HG03060 (cell line): ENCODE measurements at regions not wholly inside any gene's neighbourhood (a gene's known extent, or its start where the extent isn't known, plus 50 kb on each side); places are given as distances from the start of the nearest gene placed in this dataset.
A peak's percentile ranks its signal among the peaks of the same experiment; 100 is the strongest.
"Not testable (repeated sequence)": the region's sequence is repeated elsewhere in the genome, so short reads cannot be mapped to it uniquely, and the experiment has no call there.

Experiments used
- ATAC-seq: cut with Tn5 transposase; IDR thresholded peaks from one replicate; pipeline ENCODE4 v1.9.1; 2021; ENCODE audit warnings: low read depth, moderate number of reproducible peaks; ENCODE audit not compliant: unreplicated experiment

DNA sequence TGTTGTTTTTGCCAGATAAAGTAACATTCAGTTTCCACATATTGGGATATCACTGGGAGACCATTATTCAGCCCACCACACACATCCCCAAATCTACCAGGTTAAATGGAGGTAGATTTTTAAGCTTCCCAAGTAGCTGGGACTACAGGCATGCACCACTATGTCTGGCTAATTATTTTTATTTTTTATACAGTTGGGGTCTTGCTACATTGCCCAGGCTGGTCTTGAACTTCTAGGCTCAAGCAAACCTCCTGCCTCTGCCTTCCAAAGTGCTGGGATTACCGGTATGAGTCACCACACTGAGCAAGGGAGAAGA lies 96.6 kb upstream of the CHD2 start:
- ATAC-seq = no peak

DNA sequence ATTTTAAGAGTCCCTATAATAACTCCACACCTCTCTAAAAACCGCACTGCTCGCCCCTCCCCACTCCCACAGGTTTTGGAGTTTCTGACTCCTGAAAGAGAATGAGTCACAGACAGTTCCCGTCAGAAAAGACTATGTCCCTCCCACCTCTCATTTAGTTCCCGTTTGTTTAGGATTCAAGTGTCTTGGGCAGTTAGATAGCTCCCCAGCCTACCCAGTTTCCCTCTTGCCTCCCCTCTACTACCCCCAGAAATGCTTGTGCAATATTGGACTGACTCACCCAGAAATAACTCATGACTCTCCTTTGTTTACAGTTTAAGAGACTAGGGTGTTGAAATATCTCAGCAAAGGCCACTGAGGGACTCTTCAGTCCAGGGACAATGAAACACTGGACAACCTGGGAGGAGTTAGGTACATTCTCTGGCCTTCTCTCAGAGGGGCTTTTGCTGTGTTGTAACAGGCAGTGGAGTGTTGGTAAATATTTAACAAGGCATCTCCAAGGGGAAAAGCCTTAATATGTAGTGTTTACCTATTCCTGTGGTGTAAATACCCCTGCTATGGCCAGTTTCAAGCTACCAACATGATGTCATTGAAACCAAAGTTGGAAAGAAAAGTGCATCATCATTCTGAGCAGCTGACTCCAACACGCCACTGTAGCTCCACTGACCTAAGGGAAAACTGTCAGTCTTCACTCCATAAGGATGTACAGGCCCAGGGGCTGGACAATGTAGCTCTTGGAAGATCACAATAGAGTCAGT lies 96.1 kb upstream of the CHD2 start:
- peak; percentile 46 for ATAC-seq

DNA sequence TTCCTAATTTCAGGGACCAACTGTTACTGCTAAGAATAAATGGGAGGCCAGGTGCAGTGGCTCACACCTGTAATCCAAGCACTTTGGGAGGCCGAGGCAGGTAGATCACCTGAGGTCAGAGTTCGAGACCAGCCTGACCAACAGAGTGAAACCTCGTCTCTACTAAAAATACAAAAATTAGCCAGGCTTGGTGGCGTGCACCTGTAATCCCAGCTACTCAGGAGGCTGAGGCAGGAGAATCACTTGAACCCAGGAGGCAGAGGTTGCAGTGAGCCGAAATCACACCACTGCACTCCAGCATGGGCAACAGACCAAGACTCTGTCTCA lies 95.6 kb upstream of the CHD2 start:
- not testable (repeated sequence) for ATAC-seq

DNA sequence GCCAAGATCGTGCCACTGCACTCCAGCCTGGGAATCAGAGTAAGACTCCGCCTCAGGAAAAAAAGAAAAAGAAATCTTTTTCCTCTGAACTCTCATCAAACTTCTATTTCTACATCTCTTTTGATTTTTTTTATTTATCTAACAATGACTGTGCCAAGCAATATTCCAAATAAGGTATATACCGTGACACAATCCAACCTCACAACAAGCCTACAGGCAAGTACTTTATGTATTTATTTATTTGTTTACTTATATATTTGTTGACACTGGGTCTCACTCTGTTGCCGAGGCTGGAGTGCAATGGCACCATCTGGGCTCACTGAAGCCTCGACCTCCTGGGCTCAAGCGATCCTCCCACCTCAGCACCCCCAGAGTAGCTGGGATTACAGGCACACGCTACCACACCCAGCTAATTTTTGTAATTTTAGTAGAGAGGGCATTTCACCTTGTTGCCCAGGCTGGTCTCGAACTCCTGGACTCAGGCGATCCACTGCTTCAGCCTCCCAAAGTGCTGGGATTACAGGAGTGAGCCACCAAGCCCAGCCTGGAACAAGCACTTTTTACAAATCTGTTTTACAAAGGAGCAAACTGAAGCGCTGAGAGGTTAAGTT lies 94.9 kb upstream of the CHD2 start:
- no peak for ATAC-seq

DNA sequence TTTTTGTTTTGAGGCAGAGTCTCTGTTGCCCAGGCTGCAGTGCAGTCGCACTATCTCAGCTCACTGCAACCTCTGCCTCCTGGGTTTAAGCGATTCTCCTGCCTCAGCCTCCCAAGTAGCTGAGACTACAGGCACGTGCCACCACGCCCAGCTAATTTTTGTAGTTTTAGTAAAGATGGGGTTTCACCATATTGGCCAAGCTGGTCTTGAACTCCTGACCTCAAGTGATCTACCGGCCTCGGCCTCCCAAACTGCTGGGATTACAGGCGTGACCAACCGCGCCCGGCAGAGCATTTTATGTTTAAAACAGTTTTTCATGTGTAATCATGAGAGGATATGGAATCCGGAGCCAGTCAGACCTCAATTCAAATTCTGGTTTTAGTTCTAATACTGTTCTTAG lies 94.0 kb upstream of the CHD2 start:
- ATAC-seq = not testable (repeated sequence)

DNA sequence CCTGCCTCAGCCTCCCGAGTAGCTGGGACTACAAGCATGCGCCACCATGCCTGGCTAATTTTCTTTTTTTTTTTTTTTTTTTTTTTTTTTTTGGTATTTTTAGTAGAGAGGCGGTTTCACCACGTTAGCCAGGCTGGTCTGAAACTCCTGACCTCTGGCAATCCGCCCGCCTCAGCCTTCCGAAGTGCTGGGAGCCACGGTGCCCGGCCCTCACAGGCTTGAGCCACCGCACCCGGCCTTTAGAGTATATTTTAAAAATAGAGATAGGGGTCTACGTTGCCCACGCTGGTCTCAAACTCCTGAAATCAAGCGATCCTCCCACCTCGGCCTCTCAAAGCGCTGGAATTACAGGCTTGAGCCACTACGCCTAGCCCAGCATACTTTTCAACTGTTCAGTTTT lies 93.4 kb upstream of the CHD2 start:
- no peak for ATAC-seq

- no peak for ATAC-seq
These were observed 92.1 kb upstream of the CHD2 start for GRCh38 chr15:92807971-92808571.

GRCh38 chr15:92808598-92809063 lies 91.5 kb upstream of the CHD2 start:
- no peak for ATAC-seq

DNA sequence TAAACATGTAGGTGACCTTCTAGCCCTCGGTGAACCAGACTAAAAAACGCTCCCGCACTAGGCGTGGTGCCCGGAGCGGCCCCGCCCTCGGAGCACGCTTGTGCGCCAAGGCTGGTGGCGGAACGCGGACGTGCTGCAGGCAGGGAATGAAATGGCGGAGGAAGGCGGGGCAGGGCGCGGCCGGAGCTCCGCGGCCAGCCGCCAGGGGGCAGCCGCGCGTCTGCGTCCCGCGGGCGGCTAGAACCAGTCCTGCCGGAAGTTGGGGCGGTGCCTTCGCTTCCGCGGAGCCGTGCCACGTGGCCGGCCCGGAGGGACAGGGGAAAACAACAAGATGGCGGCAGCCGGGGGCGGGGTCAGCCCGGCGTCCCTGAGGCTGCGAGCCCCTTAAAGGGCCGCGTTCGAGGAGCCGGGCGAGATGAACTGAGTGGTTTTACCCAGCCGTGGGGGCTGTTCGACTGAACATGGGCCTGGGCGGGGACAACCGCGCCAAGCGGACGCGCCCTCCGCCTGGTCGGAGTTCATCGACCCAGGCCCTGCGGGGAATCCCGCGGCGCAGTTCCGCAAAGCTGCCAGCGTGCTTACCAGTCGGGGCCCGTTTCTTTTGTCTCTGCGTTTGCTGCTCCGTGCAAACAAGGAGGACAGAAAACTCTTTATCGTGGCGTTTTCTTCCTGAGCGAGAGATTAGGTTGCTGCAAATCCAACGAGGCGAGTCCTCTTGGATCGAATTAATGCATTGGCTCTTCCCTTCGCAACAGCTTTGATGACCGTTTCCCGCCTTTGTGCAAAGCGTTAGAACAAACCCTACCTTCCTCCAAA lies 90.9 kb upstream of the CHD2 start:
- ATAC-seq = peak; percentile 72

- no peak for ATAC-seq
These were observed 90.2 kb upstream of the CHD2 start for GRCh38 chr15:92809880-92810361.

DNA sequence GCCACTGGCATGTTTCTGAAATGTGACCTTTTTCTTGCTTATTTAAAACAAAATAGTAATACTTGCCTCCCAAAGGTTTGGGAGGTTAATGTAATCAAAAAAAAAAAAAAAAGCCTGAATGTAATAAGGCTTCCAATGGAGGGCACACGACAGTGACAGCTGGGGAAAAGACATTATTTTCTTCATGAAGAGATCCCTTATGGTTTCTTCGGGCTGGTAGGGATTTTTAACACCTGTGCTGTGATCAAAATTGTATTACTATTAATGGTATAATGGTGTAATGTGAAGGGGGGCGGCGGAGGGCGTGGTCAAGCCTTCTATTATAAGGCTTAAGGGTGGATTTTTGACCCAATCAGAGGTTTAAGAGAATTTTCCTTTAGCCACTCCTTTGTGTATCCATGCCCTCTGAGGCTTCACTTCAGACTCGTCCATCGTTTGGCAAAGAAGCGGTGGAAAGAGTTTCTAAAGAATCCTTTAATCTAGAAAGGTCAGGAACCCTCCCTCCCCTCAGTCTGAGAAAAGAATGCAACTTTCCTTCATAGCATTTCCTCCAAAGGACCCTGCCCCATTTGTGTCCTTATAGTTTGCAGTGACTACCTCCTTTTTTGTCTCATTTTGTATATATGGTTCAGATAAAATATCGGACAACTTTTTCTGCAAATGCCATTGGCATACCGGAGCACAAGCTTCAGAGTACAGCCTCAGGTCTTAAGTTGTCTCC lies 89.5 kb upstream of the CHD2 start:
- ATAC-seq = no peak

- no peak for ATAC-seq
These were observed 88.8 kb upstream of the CHD2 start for GRCh38 chr15:92811148-92811913.

- ATAC-seq = no peak
These were observed 87.9 kb upstream of the CHD2 start for GRCh38 chr15:92812271-92812670.

DNA sequence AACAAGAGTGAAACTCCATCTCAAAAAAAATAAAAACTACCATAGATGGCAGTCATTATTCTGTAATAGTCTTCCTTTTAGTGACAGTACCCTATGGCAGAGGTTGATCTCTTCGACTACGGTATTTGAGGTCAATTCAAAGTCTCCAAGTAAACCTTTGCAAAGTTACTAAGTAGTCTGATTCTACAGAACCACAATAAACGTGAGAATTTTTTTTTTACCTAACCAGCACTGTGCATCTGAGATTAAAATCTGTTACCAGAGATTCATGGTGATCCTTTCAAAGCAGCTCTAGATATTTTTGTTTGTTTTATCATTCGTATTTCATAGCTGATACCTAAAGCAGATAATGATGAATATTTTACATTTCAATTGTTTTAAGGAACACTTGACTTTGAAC lies 86.6 kb upstream of the CHD2 start:
- no peak for ATAC-seq

- ATAC-seq = no peak
These were observed 82.7 kb upstream of the CHD2 start for GRCh38 chr15:92817339-92817886.

GRCh38 chr15:92818651-92819277 lies 81.4 kb upstream of the CHD2 start:
- no peak for ATAC-seq

GRCh38 chr15:92819278-92820235 lies 80.6 kb upstream of the CHD2 start:
- no peak for ATAC-seq
